Upper lobe of right lung (tissue), 1 donor: ENCODE measurements at regions not wholly inside any gene's neighbourhood (a gene's known extent, or its start where the extent isn't known, plus 50 kb on each side); places are given as distances from the start of the nearest gene placed in this dataset.

Source experiments
- ATAC-seq: fragments of 200-7000 bp; cut with Tn5 transposase; one replicate; pipeline ENCODE4 v1.9.1; 2020; ENCODE audit warnings: mild to moderate bottlenecking, moderate library complexity
- DNase-seq: peaks from one replicate; pipeline ENCODE4 v3.0.0-alpha.2; 2020
- H3K27ac ChIP-seq: fragments of 200-600 bp; one replicate; pipeline ENCODE4 v1.8.0; 2022
- H3K27me3 ChIP-seq: fragments of 200-600 bp; one replicate; pipeline ENCODE4 v1.8.0; 2022; ENCODE audit warnings: mild to moderate bottlenecking
- H3K36me3 ChIP-seq: fragments of 200-600 bp; one replicate; pipeline ENCODE4 v1.8.0; 2022
- H3K4me1 ChIP-seq: fragments of 200-600 bp; one replicate; pipeline ENCODE4 v1.8.0; 2022
- H3K4me3 ChIP-seq: fragments of 200-600 bp; one replicate; pipeline ENCODE4 v1.8.0; 2022; ENCODE audit warnings: mild to moderate bottlenecking
- H3K9me3 ChIP-seq: fragments of 200-600 bp; one replicate; pipeline ENCODE4 v1.8.0; 2022
- intact Hi-C: fragments of 100-400 bp; cut with DNase I; formaldehyde crosslinking; loops from one replicate; pipeline ENCODE4 v1.11.0; 2022
- TF ChIP-seq, protein P1 (sequence below): fragments of 200-600 bp; IDR thresholded peaks from one replicate; pipeline ENCODE4 v1.8.0; 2022; ENCODE audit warnings: antibody characterized with exemption
- donor health status: DM: no; HTN: yes; CAD: no; lungs with severe emphysema.

DNA sequence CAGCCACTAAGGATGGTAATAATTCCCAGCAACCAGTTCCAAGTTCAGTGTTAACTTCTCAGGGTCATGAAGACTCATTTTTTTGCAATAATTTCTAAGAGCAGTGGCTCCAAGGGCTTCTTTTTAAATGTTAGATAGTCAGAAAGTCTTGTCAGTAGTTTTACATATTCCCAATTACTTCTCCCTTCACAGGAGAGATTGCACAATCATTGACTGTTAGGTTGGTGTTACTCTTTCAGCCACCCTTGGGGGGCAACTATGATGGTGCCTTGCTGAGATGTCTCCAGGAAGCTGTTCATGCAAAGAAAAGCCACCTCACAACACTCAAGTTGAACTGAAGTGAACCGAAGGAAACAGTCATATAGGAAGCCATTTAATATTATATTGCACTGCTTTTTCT, 127.9 kb upstream of the DOCK10 start:
- no peaks in the 10 kb centered on the region for H3K27me3 ChIP-seq
- no peaks in the 10 kb centered on the region for H3K36me3 ChIP-seq
- H3K9me3 ChIP-seq, result no peaks in the 10 kb centered on the region
- no peaks in the 10 kb centered on the region for H3K4me1 ChIP-seq
- DNase-seq, result no peak
- intact Hi-C loops, result no loop called here
- ATAC-seq, result no peak
- H3K4me3 ChIP-seq, result no peak overlapping the region
- no peak overlapping the region for H3K27ac ChIP-seq
- TF ChIP-seq, protein P1, sequence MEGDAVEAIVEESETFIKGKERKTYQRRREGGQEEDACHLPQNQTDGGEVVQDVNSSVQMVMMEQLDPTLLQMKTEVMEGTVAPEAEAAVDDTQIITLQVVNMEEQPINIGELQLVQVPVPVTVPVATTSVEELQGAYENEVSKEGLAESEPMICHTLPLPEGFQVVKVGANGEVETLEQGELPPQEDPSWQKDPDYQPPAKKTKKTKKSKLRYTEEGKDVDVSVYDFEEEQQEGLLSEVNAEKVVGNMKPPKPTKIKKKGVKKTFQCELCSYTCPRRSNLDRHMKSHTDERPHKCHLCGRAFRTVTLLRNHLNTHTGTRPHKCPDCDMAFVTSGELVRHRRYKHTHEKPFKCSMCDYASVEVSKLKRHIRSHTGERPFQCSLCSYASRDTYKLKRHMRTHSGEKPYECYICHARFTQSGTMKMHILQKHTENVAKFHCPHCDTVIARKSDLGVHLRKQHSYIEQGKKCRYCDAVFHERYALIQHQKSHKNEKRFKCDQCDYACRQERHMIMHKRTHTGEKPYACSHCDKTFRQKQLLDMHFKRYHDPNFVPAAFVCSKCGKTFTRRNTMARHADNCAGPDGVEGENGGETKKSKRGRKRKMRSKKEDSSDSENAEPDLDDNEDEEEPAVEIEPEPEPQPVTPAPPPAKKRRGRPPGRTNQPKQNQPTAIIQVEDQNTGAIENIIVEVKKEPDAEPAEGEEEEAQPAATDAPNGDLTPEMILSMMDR, result no peak

DNA sequence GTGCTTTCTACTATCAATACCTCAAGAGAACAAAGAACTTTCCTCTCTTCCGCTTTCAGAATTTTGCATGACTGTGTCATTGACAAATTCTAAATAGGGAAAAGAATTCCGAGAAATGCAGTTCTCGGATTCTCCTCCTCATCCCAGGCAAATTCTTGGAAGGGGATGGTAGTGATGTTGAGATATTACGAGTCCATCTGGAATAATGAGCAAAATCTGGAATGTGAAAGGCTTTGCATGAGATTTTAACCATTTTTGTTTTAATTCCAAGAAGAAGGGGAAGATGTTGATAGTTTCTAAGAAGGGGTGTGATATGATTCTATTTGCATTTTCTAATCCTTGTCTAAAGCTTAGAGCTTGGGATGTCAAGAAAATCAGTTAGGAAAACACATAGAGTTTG, 127.1 kb upstream of the DOCK10 start:
- H3K4me1 ChIP-seq, result no peaks in the 10 kb centered on the region
- ATAC-seq (no peak), DNase-seq (no peak)
- no peak overlapping the region for H3K4me3 ChIP-seq
- H3K27ac ChIP-seq, result no peak overlapping the region
- H3K36me3 ChIP-seq, result no peaks in the 10 kb centered on the region
- H3K27me3 ChIP-seq, result no peaks in the 10 kb centered on the region
- H3K9me3 ChIP-seq, result no peaks in the 10 kb centered on the region
- intact Hi-C loops, result no loop called here
- TF ChIP-seq, protein P1, result no peak

DNA sequence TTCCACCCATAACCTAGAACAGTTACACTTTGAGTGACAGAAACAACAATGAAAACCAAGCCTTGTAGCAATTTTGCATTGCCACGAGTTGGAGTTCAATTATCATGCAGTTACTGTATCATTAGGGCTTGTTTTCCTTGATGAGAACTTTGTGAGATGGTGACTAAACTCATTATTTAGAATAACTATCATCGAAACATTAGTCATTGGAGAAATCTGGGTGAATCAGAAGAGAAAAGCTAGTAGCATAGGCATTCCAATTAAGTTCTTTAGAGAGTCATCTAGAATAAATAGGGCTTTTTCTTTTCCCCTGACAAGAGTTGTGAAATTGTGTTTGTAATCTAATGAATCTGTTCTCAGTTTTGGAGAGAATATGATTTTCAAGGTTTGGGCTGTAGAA, 122.8 kb upstream of the DOCK10 start:
- Histone ChIP-seq H3K27me3 (no peaks in the 10 kb centered on the region), H3K4me1 (no peaks in the 10 kb centered on the region), H3K4me3 (no peak overlapping the region), H3K36me3 (no peaks in the 10 kb centered on the region), H3K27ac (no peak overlapping the region), H3K9me3 (no peaks in the 10 kb centered on the region)
- DNase-seq (no peak), ATAC-seq (no peak)
- intact Hi-C loops, result no loop called here
- TF ChIP-seq, protein P1, result no peak

DNA sequence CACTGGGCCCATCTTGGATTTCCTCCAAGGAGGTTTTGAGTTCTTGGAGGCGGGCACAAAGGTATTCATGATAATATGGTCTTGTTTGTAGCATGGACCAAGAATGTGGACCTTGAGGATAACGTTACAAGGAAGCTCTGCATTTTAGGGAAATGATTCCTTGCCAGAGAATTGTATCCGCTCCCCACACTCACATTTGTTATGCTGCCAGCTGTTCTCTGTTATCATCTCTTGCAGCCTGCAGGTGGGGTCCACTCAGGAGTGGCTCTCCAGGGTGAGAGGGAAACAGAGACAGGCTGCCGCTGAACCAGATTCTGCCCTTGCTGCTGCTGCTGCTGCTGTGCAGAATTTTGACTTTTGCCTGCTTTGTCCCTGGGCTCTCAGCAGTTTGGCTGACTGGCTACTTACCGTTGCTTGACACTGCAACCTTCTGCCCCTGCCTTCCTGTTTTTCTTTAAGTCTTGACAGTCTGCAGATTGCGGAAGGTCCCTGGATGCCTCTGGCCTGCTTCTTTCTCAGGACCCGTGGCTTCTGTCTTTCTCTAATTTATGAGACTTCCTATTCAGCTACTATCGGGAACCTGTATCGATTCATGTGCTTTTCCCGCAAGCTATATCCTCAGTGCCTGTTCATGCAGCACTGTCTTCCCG, 122.3 kb upstream of the DOCK10 start:
- intact Hi-C loops, result no loop called here
- Histone ChIP-seq H3K36me3 (no peaks in the 10 kb centered on the region), H3K9me3 (no peaks in the 10 kb centered on the region), H3K4me3 (no peak overlapping the region), H3K4me1 (no peaks in the 10 kb centered on the region), H3K27me3 (no peaks in the 10 kb centered on the region), H3K27ac (no peak overlapping the region)
- TF ChIP-seq, protein P1, result no peak
- DNase-seq (no peak), ATAC-seq (peak; percentile 80)

DNA sequence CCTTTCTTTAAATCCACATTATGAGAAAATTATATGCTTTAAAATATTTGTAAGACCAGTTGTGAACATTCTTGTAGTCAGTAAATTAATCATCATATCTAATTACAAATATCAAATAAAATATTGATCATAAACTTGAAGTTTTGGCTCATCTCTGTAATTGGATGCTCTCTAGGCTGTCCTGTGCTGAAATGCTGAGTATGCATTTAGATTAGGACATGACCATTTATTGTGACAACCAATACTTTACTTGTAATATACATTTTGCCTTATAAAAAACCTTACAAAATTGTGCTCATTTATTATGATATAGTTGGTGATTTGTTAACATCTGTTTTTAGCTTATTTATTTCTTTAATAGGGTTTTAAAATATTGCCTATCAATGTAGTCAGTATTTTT, 116.1 kb upstream of the DOCK10 start:
- Histone ChIP-seq H3K9me3 (no peaks in the 10 kb centered on the region), H3K4me1 (no peaks in the 10 kb centered on the region), H3K4me3 (no peak overlapping the region), H3K27me3 (no peaks in the 10 kb centered on the region), H3K27ac (no peak overlapping the region), H3K36me3 (no peaks in the 10 kb centered on the region)
- intact Hi-C loops, result no loop called here
- no peak for DNase-seq
- no peak for ATAC-seq
- TF ChIP-seq, protein P1, result no peak
